Endothelial cell of umbilical vein (primary cell): ENCODE measurements at regions not wholly inside any gene's neighbourhood (a gene's known extent, or its start where the extent isn't known, plus 50 kb on each side); places are given as distances from the start of the nearest gene placed in this dataset.

ENCODE experiments used
- CTCF ChIP-seq, 2 donors: IDR thresholded peaks; 1 replicate in 1 of 2; 2 replicates in 1 of 2; pipeline ENCODE4 v1.5.1; 2011; ENCODE audit warnings: low read length in 2 of 2, mild to moderate bottlenecking in 2 of 2, moderate library complexity in 2 of 2, control low read depth in 1 of 2, inconsistent platforms in 1 of 2, low read depth in 1 of 2; ENCODE audit not compliant: insufficient read depth in 1 of 2; ENCODE audit errors: extremely low read depth in 1 of 2
- MYC ChIP-seq: IDR thresholded peaks from one replicate; pipeline ENCODE4 v1.6.1; 2011; ENCODE audit warnings: mild to moderate bottlenecking, low read depth, low read length

GRCh38 chr2:55109219-55109891 lies 59.1 kb upstream of the RTN4 start:
- TF ChIP-seq CTCF (IDR thresholded peaks at IDR 0.05; ENCODE audit: extremely low read depth in 1 of 2, insufficient read depth in 1 of 2, low read depth in 1 of 2, low read length in 2 of 2) (no peak), MYC (no peak)
